ENCODE measurements at regions not wholly inside any gene's neighbourhood (a gene's known extent, or its start where the extent isn't known, plus 50 kb on each side); places are given as distances from the start of the nearest gene placed in this dataset.

GRCh38 chr16:61579195-61579594, 457.0 kb downstream of the CDH8 start:
- DNase-seq: no peak
- Histone ChIP-seq H3K4me3 (ENCODE audit: low read depth, low read length) (no peak overlapping the region), H3K36me3 (no peaks in the 10 kb centered on the region), H3K27me3 (ENCODE audit: insufficient read depth, low read depth, severe bottlenecking) (peaks cover 34% of the 10 kb centered on the region), H3K9me3 (ENCODE audit: severe bottlenecking) (no peaks in the 10 kb centered on the region), H3K27ac (no peak overlapping the region)
- TF ChIP-seq, protein P1, sequence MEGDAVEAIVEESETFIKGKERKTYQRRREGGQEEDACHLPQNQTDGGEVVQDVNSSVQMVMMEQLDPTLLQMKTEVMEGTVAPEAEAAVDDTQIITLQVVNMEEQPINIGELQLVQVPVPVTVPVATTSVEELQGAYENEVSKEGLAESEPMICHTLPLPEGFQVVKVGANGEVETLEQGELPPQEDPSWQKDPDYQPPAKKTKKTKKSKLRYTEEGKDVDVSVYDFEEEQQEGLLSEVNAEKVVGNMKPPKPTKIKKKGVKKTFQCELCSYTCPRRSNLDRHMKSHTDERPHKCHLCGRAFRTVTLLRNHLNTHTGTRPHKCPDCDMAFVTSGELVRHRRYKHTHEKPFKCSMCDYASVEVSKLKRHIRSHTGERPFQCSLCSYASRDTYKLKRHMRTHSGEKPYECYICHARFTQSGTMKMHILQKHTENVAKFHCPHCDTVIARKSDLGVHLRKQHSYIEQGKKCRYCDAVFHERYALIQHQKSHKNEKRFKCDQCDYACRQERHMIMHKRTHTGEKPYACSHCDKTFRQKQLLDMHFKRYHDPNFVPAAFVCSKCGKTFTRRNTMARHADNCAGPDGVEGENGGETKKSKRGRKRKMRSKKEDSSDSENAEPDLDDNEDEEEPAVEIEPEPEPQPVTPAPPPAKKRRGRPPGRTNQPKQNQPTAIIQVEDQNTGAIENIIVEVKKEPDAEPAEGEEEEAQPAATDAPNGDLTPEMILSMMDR (IDR thresholded peaks at IDR 0.05; ENCODE audit: low read depth, low read length): no peak

- DNase-seq: no peak
- Histone ChIP-seq H3K9me3 (ENCODE audit: severe bottlenecking) (no peaks in the 10 kb centered on the region), H3K27ac (no peak overlapping the region), H3K4me3 (ENCODE audit: low read depth, low read length) (no peak overlapping the region), H3K36me3 (no peaks in the 10 kb centered on the region), H3K27me3 (ENCODE audit: insufficient read depth, low read depth, severe bottlenecking) (peaks cover 31% of the 10 kb centered on the region)
- TF ChIP-seq, protein P1 (IDR thresholded peaks at IDR 0.05; ENCODE audit: low read depth, low read length): no peak
Measured at GRCh38 chr16:61576476-61576875, 459.8 kb downstream of the CDH8 start.

DNA sequence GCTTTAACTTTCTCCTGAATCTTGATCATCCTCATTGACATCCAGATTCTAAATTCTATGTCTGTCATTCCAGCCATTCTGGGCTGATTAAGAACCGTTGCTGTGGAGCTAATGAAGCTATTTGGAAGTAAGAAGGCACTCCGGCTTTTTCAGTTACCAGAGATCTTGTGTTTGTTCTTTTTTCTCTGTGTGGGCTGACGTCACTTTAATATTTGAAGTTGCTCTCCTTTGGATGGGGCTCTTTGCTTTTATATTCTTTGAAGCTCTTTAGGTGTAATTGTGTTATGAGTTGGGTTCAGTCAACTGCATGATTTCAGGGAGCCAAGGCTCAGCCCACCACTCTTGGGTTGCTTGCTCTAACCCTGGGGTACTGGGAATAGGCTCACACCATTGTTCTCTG, 460.6 kb downstream of the CDH8 start:
- H3K9me3 ChIP-seq (ENCODE audit: severe bottlenecking): no peaks in the 10 kb centered on the region
- H3K4me3 ChIP-seq (ENCODE audit: low read depth, low read length): no peak overlapping the region
- no peaks in the 10 kb centered on the region for H3K36me3 ChIP-seq
- TF ChIP-seq, protein P1 (IDR thresholded peaks at IDR 0.05; ENCODE audit: low read depth, low read length): no peak
- no peak overlapping the region for H3K27ac ChIP-seq
- H3K27me3 ChIP-seq (ENCODE audit: insufficient read depth, low read depth, severe bottlenecking): peaks cover 24% of the 10 kb centered on the region
- DNase-seq: no peak

DNA sequence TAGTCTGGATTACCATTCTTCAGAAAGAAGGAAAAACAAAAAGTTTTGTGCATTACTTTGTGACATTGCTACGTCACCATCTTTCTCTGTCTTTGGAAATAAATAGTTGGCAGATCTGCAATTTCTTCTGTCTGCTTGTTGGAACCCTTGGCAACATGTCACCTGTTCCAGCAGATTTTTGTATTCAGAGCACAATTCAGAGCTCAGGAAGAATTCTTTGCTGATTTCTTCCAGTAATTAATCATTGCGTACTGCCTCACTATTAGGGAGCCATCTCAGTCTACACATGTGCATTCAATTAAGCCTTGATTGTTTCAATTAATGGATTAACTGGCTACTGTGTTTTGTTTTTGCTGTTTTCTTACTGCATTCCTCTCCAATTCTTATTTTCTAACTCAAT, 467.2 kb downstream of the CDH8 start:
- DNase-seq: no peak
- H3K36me3 ChIP-seq: no peaks in the 10 kb centered on the region
- TF ChIP-seq, protein P1 (IDR thresholded peaks at IDR 0.05; ENCODE audit: low read depth, low read length): no peak
- H3K27ac ChIP-seq: no peak overlapping the region
- peaks cover 7% of the 10 kb centered on the region for H3K27me3 ChIP-seq (ENCODE audit: insufficient read depth, low read depth, severe bottlenecking)
- no peak overlapping the region for H3K4me3 ChIP-seq (ENCODE audit: low read depth, low read length)
- H3K9me3 ChIP-seq (ENCODE audit: severe bottlenecking): no peaks in the 10 kb centered on the region

DNA sequence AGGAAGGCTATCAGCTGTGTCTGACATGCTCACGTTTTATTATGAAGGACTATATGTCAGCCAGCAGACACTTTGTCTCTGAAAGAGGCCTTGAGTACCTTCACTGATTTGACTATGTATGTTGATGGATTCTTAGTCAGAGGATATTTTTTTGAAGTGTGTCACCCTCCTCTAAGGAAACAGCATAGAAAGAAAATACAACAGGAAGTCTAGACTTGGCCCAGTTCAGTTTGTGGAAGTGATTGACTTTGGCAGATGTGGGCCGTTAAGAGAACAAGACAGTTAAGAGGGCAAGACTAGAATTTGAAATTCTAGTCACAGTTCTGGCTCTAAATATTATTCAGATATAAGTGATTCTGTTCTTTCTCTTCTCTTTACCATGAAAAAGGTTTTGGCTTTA, 471.5 kb downstream of the CDH8 start:
- Histone ChIP-seq H3K36me3 (no peaks in the 10 kb centered on the region), H3K4me3 (ENCODE audit: low read depth, low read length) (no peak overlapping the region), H3K27me3 (ENCODE audit: insufficient read depth, low read depth, severe bottlenecking) (peaks cover 6% of the 10 kb centered on the region), H3K9me3 (ENCODE audit: severe bottlenecking) (no peaks in the 10 kb centered on the region), H3K27ac (no peak overlapping the region)
- TF ChIP-seq, protein P1 (IDR thresholded peaks at IDR 0.05; ENCODE audit: low read depth, low read length): no peak
- no peak for DNase-seq

GRCh38 chr16:61555718-61556441, 480.4 kb downstream of the CDH8 start:
- Histone ChIP-seq H3K27me3 (ENCODE audit: insufficient read depth, low read depth, severe bottlenecking) (peaks cover 35% of the 10 kb centered on the region), H3K27ac (no peak overlapping the region), H3K36me3 (no peaks in the 10 kb centered on the region), H3K4me3 (ENCODE audit: low read depth, low read length) (no peak overlapping the region), H3K9me3 (ENCODE audit: severe bottlenecking) (no peaks in the 10 kb centered on the region)
- DNase-seq: no peak
- TF ChIP-seq, protein P1 (IDR thresholded peaks at IDR 0.05; ENCODE audit: low read depth, low read length): no peak

All from WERI-Rb-1 (cell line).